EH (cell line): ENCODE measurements at regions not wholly inside any gene's neighbourhood (a gene's known extent, or its start where the extent isn't known, plus 50 kb on each side); places are given as distances from the start of the nearest gene placed in this dataset.

ENCODE experiments used
- DNase-seq: peaks from one replicate; pipeline ENCODE4 v3.0.0-alpha.2; 2015; ENCODE audit warnings: low read depth

DNA sequence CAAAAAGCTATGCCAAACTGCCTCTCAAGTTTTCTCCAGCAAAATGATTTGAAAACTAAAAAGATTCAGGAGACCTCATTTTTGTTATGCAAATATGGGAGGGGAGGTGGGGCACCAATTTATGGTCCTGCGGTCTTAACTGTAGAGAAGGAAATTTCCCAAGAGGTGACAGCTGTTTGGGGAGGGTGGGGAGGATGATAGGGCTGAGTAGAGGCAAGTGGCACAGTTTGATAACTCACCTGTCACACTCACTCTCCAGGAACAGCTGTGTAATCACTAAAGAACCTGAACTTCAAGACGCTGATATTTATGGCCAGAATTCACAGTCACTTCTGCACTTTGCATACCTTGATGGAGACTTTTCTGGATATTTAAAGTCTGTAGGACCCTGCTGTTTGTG is 232.9 kb upstream of the STARD13 start:
- no peak for DNase-seq

DNA sequence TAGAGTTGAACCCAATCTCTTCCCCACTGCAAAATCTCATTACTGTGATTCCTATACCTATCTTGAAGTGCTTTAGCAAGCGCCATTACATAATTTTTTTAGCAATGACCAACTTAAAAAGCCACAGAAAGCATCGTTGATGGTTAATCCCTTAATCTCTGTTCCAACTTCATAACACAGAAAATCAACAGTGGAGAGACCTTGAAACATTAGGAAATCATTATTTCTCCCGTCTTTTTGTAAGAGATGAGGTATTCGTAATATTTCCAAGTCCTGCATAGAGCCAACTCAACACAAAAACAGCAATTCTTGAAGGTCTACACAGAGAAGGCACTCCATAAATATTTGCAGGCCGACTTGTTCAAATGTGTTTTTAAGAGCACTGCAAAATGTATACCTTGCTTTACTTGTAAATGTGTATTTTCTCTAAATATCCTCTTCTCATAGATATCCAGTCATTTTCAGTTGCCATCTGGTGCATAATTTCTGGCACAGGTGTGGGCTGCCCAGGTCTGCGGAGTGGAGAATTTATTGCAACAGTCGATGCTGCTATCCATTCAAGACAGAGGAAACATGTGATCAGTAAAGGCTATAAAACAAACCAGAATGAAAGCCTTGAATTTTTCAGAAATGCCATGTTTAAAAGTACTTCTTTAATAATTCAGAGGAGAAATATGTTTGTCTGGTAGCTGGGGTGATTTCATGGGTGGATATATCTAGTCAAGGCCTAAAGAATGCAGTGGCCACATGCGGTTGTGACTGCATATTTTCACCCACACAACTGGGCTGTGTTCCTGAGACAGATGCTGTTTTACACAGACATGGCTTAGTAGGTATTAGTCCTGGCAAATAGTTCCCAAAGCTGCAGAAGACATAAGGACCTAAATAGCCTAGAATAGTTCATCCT is 234.3 kb upstream of the STARD13 start:
- DNase-seq, result peak; percentile 95

DNA sequence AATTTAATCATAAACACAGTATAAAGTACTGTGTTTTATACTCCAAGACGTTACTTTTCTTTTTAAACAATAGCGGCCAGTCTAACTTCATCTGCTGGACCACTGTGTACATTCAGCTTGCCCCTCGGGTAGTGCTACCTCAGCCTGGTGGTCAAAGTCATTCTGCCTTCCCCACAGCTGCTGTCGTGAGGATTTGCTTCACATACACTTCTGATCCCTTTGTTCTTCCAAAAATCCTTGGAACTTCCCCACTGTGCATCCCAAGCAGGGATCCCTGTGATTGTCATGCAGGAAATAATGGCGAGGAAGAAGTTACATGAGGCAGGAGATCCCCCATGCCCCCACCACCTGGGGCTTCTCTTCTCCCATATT is 234.9 kb upstream of the STARD13 start:
- DNase-seq, result no peak

DNA sequence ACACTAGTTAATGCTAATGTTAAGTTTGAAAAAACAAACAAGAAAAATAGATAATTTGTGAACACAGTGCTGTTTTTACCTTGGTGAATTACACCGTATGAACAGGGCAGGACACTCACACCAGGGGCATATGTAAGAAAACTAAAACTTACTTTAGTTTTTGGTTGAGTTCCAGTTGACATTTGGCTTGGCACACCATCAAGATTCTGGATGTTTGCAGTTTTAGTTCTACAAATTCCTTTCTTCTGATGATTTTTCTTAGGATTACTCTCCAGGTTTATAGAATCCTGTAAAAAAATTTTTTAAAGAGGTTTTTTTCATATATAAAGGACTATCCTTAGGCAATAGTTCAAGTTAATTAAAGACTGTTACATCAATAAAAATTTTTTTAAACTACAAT is 238.5 kb upstream of the STARD13 start:
- DNase-seq, result peak; percentile 92

DNA sequence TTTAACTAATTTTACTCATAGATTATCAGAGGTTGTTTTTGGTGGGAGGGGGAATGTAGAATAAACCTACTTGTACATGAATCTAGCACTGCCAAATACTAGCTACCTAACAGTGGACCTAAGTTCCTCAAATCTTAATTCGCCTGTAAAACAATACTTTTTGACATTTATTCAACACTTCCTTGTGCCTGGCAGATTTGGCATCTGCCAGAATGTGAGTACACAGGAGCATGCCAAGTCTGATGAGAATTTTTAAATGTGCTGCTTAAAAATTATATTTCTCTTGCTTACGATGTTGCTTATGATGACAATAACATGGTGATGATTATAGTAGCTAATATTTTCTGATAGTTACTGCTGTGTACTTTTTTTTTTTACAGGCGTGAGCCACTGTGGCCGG is 240.2 kb upstream of the STARD13 start:
- no peak for DNase-seq

DNA sequence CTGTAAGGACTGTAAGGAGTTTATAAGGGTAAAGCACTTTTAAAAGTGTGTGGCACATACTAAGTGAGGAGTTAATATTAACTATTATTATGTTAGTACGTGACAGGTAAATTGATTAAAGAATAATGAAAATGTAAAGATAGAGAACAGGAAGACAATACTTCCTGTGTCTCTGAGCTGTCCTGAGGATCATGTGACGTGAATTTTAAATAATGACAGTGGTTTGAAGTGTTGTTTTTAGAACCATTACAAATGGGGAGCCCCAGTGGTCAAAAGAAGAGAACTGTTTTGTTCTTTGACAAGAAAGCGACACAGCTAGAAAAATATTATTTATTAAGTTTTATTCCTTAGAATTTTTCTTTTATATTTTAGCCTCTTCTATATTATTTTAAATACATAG is 241.2 kb upstream of the STARD13 start:
- DNase-seq, result no peak

DNA sequence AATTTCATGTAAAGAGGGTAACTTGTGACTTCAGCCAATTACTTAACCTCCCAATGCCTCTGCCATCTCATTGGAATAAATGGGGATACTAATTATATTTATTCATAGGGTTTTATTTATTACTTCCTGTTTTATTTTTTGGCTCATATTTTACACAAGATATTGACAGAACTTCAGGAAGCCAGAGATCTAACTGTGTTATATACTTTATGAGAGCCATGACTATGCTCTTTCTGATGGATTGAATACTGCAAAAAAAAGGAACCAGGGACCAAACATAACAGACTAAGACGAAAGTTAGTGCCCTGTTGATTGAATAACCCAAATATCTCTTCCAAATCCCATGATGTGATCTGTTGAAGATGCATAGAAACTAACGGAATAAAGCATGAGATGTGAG is 243.3 kb upstream of the STARD13 start:
- DNase-seq, result no peak

DNA sequence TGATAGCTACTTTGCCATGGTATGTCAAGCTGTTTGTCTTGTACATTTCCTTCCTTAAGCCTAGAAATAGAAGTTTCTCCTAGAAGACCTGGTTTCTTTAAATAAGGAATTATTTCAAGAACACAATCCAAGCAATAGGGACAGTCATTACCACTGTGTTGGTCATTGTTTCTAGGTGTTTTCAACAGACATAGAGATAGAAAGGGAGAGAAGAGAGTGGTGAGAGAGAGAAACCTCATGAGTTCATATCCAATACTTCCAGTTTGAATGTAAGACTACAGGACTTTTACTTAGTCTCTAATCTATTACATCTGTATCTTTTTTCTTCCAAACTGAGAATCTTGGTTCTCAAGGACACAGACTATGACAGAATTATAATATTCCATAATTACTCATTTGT is 245.9 kb upstream of the STARD13 start:
- no peak for DNase-seq

DNA sequence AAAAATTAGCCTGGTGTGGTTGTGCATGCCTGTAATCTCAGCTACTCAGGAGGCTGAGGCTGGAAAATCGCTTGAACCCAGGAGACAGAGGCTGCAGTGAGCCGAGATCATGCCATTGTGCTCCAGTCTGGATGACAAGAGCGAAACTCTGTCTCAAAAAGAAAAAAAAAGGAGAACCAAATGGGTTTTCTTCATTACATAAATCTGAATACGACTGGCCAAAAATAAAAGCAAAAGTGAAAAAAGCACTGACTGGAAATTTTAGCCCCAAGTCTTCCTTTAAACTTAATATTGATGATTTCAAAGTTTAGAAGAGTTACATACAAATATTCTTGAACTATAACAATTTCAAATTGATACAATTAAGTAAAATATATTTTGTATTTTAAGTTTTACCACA is 249.5 kb upstream of the STARD13 start:
- no peak for DNase-seq

DNA sequence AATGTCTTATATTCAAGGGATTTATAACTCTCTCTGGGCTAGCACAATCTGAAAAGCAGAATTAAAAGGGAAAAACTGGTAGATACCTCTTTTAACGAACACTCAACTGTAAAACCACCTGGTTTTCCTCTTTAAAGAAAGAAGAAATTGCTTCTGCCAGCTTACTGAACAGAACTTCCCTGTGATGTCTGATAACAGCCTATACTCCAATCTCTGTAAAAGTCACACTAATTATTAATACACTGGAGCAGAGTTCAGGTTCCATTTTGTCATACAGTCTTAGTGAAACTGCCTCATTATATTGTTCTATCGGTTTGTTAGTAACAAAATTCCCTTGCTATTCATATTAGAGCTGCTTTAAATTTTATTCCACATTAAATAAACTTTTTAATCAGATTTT is 251.0 kb upstream of the STARD13 start:
- no peak for DNase-seq

DNA sequence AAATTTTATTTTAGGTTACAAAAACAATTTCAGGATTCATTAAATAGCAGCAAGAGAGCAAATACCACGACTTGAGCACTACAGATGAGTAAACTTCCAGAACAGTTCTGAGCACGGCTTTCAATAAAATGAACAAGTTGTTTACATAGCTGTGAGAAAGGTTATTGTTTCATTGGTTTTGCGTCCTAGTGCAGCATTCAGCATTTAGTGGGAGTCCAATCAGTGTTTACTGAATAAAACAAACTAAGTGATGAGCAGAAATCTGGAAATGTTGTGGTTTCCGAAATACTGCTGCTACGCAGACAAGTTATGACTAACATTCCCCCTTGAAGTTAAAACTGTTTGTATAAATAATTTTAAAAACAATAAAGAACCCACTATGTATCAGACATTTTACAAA is 251.5 kb upstream of the STARD13 start:
- peak; percentile 89 for DNase-seq

DNA sequence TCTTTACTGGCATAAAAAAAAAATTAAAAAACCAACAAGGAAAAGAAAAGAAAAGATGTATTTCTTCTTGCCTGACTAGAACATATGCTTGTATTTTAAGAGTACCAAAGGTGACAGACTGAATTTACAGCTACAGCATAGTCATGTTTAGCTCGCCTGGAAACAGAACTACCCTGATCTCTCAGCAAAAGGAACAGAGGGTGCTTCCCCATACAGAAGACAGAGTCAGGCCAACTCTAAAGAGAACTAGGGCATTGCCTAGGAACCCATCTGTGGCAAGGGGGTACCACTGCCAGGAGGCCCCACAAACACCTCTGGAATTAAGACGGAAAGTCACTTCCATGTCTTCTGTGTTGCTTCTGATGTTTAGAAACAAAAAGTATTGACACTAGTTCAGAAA is 252.1 kb upstream of the STARD13 start:
- DNase-seq, result no peak

DNA sequence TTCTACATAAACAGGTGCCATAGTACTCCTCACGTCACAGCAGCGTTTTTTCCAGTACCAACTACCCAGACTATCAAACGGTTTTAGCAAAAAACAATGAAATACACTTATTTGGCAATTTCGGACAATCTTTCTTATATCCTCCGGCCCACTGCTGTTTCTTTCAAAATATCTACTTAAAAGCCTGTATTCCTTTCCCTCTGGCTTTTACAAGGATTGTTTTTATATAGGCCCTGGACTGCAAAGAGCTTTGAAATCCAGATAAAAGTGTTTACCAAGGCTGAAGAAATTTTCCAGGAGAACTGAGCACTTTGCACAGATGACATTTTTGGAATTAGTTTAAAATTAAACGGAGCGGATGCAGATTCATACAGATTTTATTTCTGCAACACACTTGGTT is 255.9 kb upstream of the STARD13 start:
- DNase-seq, result no peak

DNA sequence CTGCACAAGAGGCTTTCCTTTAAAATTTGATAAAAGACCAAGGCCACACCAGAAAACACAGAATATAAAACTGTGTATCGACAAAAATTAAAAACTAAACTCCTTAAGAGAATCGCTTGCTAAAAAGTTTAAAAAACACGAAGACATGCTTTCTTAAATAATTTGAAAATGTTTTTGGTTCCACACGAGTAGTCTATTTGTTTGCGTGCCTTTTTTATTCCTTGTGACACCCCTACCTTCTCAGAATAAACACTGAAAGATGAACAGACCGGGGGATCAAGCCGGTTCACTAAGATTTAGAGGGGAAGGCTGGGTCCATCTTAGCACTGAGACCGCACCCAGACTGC is 256.4 kb upstream of the STARD13 start:
- DNase-seq, result no peak

DNA sequence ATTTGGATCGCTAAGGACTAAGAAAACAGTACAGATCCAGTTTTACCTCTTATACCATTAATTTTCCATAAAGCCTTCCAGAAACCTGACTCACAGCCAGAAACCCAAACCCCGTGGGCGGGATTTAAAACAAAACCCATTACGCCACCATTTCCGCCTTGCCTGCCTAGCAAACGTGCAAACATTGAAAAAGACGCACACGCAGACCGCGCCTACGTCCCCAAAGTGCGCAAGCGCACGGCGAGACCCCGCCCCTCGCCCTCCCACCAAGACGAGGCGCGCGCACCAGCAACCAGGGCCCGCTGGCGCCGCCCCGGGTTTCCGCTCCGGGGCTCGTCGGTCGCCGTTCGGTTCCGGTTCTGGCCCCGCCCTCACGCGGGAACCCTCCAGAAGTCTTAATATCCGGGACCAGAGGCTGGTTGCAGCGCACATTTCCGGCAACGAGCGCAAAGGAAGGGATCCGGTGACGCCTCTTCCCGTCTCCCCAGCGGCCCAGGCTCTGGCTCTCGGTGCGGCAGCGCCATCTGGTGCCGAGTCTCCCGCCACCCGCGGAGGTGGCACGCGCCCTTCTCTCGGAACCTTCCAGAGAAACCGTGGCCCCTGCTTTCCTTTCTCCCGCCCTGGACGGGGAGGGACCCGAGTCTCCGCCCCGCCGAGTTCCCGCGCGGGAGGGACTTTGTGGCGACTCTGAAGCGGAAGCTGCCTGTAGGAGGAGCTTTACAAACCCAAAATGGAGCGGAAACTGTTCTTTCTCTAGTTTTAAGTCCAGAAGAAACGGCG is 256.9 kb upstream of the STARD13 start:
- DNase-seq, result peak; percentile 99

DNA sequence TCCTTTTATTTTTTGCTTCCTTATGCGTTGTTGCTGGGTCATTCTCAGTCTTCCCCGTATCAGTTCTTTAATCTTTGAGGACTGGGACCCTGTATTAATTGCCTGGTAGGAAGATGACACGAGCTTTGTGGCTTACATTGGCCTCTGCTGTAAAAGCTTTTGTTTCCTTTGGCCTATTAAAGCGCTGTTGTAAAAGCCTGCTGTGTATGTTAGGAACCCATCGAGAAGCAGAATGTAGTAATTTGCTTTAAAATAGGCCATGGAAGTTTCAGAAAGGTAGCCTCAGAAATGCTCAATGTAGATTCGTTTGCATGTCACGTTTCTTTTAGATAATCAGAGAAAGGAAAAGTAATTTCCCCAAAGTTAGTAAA is 257.5 kb upstream of the STARD13 start:
- no peak for DNase-seq

DNA sequence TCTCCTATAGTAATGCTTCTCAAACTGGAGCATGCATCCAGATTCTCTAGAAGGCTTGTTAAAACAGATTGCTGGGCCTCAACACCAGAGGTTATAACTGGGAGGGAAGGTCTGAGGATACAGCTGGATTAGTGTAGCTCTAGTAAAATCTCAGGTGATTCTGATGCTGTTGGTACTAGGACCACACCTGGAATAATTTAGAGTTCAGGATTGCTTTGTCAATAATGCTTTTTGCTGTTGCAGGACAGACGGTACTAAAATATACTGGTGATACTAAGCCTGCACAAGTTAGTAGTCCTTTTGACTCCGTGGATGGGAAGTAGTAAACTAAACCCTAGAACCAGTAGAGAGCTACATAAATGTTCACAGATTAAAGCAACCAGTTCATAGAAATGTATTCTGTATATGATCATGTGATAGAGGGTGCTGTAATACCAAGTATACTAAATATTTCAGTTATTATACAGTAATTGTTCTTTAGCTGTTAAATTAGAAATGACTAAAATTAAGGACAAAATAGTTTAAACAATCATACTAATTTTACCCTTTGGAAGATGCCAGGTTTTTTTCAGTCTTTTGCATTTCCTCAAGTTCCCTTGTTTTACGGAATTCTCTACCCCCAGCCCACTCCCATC is 258.2 kb upstream of the STARD13 start:
- no peak for DNase-seq

DNA sequence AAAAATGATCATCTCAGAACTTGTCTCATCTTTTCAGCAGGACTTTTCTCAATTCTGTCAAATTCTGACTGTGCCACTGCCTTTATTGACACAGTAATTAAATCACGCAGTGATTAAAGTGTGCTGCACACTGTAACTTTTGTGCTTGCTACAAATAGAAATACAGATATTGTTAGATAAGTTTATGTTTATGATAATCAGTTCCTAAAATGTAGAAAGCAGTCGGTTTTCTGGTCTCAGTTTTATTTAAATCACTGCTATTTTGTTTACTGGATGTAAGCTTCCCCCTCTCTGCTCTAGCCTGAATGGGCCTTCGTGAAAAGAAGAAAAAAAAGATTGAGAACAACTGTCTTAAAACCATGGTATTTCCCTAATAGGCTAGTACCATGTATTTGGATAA is 258.8 kb upstream of the STARD13 start:
- no peak for DNase-seq

DNA sequence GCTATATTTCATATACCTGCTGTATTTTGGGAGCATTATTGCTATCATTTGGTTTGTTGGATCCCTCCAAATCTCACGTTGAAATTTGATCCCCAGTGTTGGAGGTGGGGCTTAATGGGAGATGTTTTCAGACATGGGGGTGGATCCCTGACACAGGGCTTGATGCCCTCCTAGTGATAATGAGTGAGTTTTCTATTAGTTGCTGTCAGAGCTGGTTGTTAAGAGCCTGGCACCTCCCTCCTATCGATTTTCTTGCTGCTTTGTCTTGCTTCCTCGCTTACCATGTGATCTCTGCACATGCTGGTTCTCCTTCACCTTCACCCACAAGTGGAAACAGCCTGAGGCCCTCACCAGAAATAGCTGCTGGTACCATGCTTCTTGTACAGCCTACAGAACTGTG is 259.9 kb upstream of the STARD13 start:
- no peak for DNase-seq

DNA sequence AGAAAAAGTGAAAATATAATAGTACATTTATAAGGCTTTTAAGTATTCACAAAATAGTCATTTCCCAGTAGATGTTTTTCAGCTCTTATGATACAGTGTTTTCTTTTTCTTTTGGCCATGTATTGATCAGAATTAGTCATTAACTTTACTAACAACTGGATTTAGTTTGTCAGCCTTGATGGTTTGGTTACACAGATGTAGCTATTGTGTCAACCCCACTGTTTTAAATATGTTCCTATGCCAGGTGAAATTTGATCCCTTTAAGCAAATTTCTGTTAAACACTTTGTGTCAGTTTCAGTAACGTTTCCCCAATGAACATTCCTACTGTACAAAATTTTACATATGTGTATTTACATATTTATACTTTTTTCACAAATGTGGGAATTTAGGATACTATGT is 261.5 kb upstream of the STARD13 start:
- DNase-seq, result no peak

DNA sequence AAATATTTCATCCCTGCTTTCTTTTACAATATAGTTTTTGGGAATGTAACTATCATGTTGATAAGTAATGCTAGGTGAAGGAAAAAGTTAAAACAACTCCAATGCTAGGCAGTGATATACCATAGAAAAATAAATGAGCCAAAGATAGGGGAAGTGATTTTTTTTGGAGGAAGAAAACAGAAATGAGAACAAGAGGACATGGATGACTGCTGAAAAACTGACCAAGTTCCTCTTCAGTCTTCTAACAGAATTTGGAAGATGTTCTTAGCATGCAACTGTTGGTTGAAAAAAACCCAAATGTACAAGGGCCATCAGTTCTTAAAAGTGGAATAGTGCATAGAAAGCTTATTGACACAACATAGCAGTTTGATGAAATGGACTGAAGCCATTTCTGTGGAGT is 262.5 kb upstream of the STARD13 start:
- no peak for DNase-seq

DNA sequence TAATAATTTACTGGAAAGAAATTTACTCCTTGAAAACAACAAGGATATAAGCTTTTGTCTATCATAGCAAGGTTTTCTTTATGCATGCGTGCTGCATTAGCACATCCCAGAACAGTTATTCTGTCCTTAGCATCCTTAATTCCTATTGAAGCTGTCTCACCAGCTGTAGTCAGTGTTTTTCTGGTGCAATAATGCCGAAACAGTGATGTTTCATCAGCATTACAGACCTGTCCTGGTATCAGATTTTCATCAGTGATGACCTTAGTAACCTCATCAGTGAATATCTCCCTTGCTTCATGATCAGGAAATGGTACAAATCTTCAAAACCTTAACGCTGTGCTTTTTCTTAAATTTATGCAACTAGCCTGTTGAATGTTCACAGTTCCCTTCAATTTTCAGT is 264.7 kb upstream of the STARD13 start:
- no peak for DNase-seq

DNA sequence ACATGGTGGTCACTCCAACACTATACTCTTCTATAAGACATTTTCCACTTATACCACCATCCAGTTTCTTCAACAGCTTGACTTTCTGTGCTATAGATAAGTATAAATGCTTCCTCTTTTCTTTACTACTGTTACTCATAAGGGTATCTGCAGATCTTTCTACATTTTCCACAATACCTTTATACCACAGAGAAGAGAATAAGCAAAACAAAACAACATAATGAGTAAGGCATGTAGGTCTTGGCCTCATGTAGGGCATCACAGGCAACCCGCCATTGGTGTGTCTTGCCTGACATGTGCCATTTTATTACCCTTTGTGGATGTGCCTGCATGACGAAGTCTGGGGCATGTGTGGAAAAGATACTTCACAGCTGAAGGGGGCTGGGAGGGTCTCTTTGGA is 265.3 kb upstream of the STARD13 start:
- no peak for DNase-seq
